IMR-90 (cell line): ENCODE measurements at regions not wholly inside any gene's neighbourhood (a gene's known extent, or its start where the extent isn't known, plus 50 kb on each side); places are given as distances from the start of the nearest gene placed in this dataset.

Experiments used
- CEBPB ChIP-seq: IDR thresholded peaks from 2 replicates; pipeline ENCODE4 v1.6.1; 2012; ENCODE audit warnings: low read depth, low read length, improper control_type of control experiment
- FOS ChIP-seq: fragments of 150-350 bp; IDR thresholded peaks from 2 replicates; pipeline ENCODE4 v1.6.1; 2016; ENCODE audit warnings: low read depth, low read length
- MXI1 ChIP-seq: IDR thresholded peaks from 2 replicates; pipeline ENCODE4 v1.6.1; 2012; ENCODE audit warnings: low read depth, mild to moderate bottlenecking, low read length, moderate library complexity, borderline replicate concordance
- POLR2A ChIP-seq: IDR thresholded peaks from 2 replicates; pipeline ENCODE4 v1.6.1; 2012; ENCODE audit warnings: mild to moderate bottlenecking, low read depth, low read length
- RAD21 ChIP-seq: IDR thresholded peaks from 2 replicates; pipeline ENCODE4 v1.6.1; 2012; ENCODE audit warnings: low read length, improper control_type of control experiment
- TF ChIP-seq, protein P1 (sequence below): conservative IDR thresholded peaks from 2 replicates; pipeline ENCODE4 v1.5.1; 2012; ENCODE audit warnings: mild to moderate bottlenecking, low read depth, low read length, improper control_type of control experiment
- TF ChIP-seq, protein P2 (sequence below): fragments of 150-350 bp; IDR thresholded peaks from 2 replicates; pipeline ENCODE4 v1.6.1; 2017; ENCODE audit warnings: mild to moderate bottlenecking, antibody characterized with exemption, low read length, low read depth

DNA sequence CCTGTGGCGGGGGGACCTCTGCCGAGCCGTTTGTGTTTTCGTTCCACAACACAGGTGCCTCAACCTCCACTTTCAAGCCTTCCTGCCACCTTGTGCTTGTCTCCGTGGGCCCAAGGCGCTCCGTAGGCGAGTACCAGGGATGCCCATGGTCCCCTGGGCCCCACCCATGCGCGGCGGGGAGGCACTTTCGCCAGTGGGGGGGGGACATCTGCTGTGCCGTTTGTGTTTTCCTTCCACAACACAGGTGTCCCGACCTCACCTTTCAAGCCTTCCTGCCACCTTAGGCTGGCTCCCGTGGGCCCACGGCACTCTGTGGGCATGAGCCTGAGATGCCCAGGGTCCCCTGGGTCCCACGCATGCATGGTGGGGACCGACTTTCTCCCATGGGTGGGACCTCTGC is 335.9 kb downstream of the ALG10 start:
- TF ChIP-seq FOS = no peak
- TF ChIP-seq, protein P1, sequence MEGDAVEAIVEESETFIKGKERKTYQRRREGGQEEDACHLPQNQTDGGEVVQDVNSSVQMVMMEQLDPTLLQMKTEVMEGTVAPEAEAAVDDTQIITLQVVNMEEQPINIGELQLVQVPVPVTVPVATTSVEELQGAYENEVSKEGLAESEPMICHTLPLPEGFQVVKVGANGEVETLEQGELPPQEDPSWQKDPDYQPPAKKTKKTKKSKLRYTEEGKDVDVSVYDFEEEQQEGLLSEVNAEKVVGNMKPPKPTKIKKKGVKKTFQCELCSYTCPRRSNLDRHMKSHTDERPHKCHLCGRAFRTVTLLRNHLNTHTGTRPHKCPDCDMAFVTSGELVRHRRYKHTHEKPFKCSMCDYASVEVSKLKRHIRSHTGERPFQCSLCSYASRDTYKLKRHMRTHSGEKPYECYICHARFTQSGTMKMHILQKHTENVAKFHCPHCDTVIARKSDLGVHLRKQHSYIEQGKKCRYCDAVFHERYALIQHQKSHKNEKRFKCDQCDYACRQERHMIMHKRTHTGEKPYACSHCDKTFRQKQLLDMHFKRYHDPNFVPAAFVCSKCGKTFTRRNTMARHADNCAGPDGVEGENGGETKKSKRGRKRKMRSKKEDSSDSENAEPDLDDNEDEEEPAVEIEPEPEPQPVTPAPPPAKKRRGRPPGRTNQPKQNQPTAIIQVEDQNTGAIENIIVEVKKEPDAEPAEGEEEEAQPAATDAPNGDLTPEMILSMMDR = no peak
- TF ChIP-seq RAD21 = no peak
- no peak for TF ChIP-seq MXI1
- TF ChIP-seq, protein P2, sequence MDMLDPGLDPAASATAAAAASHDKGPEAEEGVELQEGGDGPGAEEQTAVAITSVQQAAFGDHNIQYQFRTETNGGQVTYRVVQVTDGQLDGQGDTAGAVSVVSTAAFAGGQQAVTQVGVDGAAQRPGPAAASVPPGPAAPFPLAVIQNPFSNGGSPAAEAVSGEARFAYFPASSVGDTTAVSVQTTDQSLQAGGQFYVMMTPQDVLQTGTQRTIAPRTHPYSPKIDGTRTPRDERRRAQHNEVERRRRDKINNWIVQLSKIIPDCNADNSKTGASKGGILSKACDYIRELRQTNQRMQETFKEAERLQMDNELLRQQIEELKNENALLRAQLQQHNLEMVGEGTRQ = no peak
- TF ChIP-seq POLR2A = no peak
- no peak for TF ChIP-seq CEBPB
